ENCODE measurements at regions not wholly inside any gene's neighbourhood (a gene's known extent, or its start where the extent isn't known, plus 50 kb on each side); places are given as distances from the start of the nearest gene placed in this dataset.

- no peak for DNase-seq
- Mint-ChIP-seq H3K9me3 (no peaks in the 10 kb centered on the region), H3K27me3 (ENCODE audit: insufficient read depth) (no peaks in the 10 kb centered on the region; the same call in 1 of the 2 replicates), H3K36me3 (ENCODE audit: low read depth) (no peaks in the 10 kb centered on the region), H3K27ac (no peak overlapping the region), H3K4me1 (ENCODE audit: low read depth) (peaks cover 16% of the 10 kb centered on the region), H3K4me3 (no peak overlapping the region)
- TF ChIP-seq CTCF (IDR thresholded peaks at IDR 0.05) = no peak
Measured at GRCh38 chrX:122441451-122441850, 742.6 kb upstream of the GRIA3 start.

GRCh38 chrX:122445466-122445865 is 738.6 kb upstream of the GRIA3 start:
- H3K9me3 Mint-ChIP-seq = peaks cover 5% of the 10 kb centered on the region; the same call in 1 of the 2 replicates
- peaks cover 11% of the 10 kb centered on the region for H3K4me1 Mint-ChIP-seq (ENCODE audit: low read depth)
- no peak for TF ChIP-seq CTCF (IDR thresholded peaks at IDR 0.05)
- H3K27ac Mint-ChIP-seq = no peak overlapping the region; the same call in 1 of the 2 replicates
- H3K36me3 Mint-ChIP-seq (ENCODE audit: low read depth) = no peaks in the 10 kb centered on the region
- no peak overlapping the region for H3K4me3 Mint-ChIP-seq
- no peak for DNase-seq
- H3K27me3 Mint-ChIP-seq (ENCODE audit: insufficient read depth) = 0 out of 2 replicates have a peak, but pooled peaks cover 3% of the 10 kb centered on the region

GRCh38 chrX:122464341-122464740 is 719.7 kb upstream of the GRIA3 start:
- Mint-ChIP-seq H3K27me3 (ENCODE audit: insufficient read depth) (no peaks in the 10 kb centered on the region), H3K36me3 (ENCODE audit: low read depth) (peaks cover 5% of the 10 kb centered on the region; the same call in 1 of the 2 replicates), H3K4me1 (ENCODE audit: low read depth) (no peaks in the 10 kb centered on the region), H3K9me3 (peaks cover 8% of the 10 kb centered on the region), H3K27ac (no peak overlapping the region), H3K4me3 (no peak overlapping the region)
- no peak for TF ChIP-seq CTCF (IDR thresholded peaks at IDR 0.05)
- no peak for DNase-seq

GRCh38 chrX:122475306-122475705 is 708.8 kb upstream of the GRIA3 start:
- Mint-ChIP-seq H3K27ac (no peak overlapping the region), H3K27me3 (ENCODE audit: insufficient read depth) (no peaks in the 10 kb centered on the region), H3K36me3 (ENCODE audit: low read depth) (no peaks in the 10 kb centered on the region), H3K4me1 (ENCODE audit: low read depth) (peaks cover 25% of the 10 kb centered on the region), H3K4me3 (no peak overlapping the region), H3K9me3 (no peaks in the 10 kb centered on the region)
- peak; percentile 2 for DNase-seq
- no peak for TF ChIP-seq CTCF (IDR thresholded peaks at IDR 0.05)

GRCh38 chrX:122500556-122500955 is 683.5 kb upstream of the GRIA3 start:
- peaks cover 6% of the 10 kb centered on the region for H3K27me3 Mint-ChIP-seq (ENCODE audit: insufficient read depth)
- no peak overlapping the region for H3K4me3 Mint-ChIP-seq
- peaks cover 22% of the 10 kb centered on the region for H3K4me1 Mint-ChIP-seq (ENCODE audit: low read depth)
- no peak overlapping the region for H3K27ac Mint-ChIP-seq
- DNase-seq = no peak
- TF ChIP-seq CTCF (IDR thresholded peaks at IDR 0.05) = no peak
- H3K36me3 Mint-ChIP-seq (ENCODE audit: low read depth) = no peaks in the 10 kb centered on the region
- H3K9me3 Mint-ChIP-seq = peaks cover 4% of the 10 kb centered on the region

GRCh38 chrX:122501652-122502051 is 682.4 kb upstream of the GRIA3 start:
- no peak overlapping the region for H3K27ac Mint-ChIP-seq
- H3K9me3 Mint-ChIP-seq = peaks cover 4% of the 10 kb centered on the region; the same call in 1 of the 2 replicates
- no peak for DNase-seq
- no peak for TF ChIP-seq CTCF (IDR thresholded peaks at IDR 0.05)
- H3K36me3 Mint-ChIP-seq (ENCODE audit: low read depth) = no peaks in the 10 kb centered on the region
- no peaks in the 10 kb centered on the region for H3K27me3 Mint-ChIP-seq (ENCODE audit: insufficient read depth)
- no peak overlapping the region for H3K4me3 Mint-ChIP-seq
- peaks cover 27% of the 10 kb centered on the region for H3K4me1 Mint-ChIP-seq (ENCODE audit: low read depth)
